ENCODE measurements at regions not wholly inside any gene's neighbourhood (a gene's known extent, or its start where the extent isn't known, plus 50 kb on each side); places are given as distances from the start of the nearest gene placed in this dataset.

GRCh38 chr2:215751200-215751910 lies 262.0 kb downstream of the MREG start:
- TF ChIP-seq POLR2A (IDR thresholded peaks at IDR 0.05), result no peak
- TF ChIP-seq, protein P1, sequence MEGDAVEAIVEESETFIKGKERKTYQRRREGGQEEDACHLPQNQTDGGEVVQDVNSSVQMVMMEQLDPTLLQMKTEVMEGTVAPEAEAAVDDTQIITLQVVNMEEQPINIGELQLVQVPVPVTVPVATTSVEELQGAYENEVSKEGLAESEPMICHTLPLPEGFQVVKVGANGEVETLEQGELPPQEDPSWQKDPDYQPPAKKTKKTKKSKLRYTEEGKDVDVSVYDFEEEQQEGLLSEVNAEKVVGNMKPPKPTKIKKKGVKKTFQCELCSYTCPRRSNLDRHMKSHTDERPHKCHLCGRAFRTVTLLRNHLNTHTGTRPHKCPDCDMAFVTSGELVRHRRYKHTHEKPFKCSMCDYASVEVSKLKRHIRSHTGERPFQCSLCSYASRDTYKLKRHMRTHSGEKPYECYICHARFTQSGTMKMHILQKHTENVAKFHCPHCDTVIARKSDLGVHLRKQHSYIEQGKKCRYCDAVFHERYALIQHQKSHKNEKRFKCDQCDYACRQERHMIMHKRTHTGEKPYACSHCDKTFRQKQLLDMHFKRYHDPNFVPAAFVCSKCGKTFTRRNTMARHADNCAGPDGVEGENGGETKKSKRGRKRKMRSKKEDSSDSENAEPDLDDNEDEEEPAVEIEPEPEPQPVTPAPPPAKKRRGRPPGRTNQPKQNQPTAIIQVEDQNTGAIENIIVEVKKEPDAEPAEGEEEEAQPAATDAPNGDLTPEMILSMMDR (IDR thresholded peaks at IDR 0.05), result no peak

Data from body of pancreas (tissue), 4 donors.